Erythroblast (primary cell): ENCODE measurements at regions not wholly inside any gene's neighbourhood (a gene's known extent, or its start where the extent isn't known, plus 50 kb on each side); places are given as distances from the start of the nearest gene placed in this dataset.

ENCODE experiments used
- GATA1 ChIP-seq: IDR thresholded peaks from 2 replicates; pipeline ENCODE4 v1.6.1; 2011; ENCODE audit warnings: low read depth, mild to moderate bottlenecking, control low read depth, low read length, moderate library complexity
- POLR2A ChIP-seq: IDR thresholded peaks from 2 replicates; pipeline ENCODE4 v1.6.1; 2011; ENCODE audit warnings: mild to moderate bottlenecking, low read length

DNA sequence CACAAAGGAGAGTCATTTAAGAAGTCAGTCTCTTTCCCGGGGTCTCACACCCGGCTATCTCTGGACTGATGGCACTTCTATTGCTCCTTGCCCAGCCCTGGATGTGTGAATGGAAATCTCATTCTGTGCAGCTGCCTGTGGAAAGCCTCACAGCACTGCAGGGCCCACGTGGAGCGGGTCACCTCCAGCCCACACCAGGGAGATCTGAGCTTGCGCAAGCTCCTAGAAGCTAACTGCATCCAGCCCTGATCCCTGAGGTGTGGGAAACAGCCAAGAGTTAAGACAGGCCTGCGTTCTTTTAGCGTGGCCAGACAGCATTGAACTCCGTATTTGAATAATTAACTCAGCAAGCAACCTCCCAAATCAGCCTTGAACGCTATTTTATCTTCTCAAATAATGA, 150.5 kb downstream of the LRIG2 start:
- no peak for TF ChIP-seq POLR2A
- TF ChIP-seq GATA1 = no peak
